GM18519 (cell line): ENCODE measurements at regions not wholly inside any gene's neighbourhood (a gene's known extent, or its start where the extent isn't known, plus 50 kb on each side); places are given as distances from the start of the nearest gene placed in this dataset.

ENCODE experiments used
- ATAC-seq: cut with Tn5 transposase; IDR thresholded peaks from one replicate; pipeline ENCODE4 v1.9.1; 2021; ENCODE audit warnings: mild to moderate bottlenecking, moderate library complexity; ENCODE audit not compliant: unreplicated experiment, low FRiP score

DNA sequence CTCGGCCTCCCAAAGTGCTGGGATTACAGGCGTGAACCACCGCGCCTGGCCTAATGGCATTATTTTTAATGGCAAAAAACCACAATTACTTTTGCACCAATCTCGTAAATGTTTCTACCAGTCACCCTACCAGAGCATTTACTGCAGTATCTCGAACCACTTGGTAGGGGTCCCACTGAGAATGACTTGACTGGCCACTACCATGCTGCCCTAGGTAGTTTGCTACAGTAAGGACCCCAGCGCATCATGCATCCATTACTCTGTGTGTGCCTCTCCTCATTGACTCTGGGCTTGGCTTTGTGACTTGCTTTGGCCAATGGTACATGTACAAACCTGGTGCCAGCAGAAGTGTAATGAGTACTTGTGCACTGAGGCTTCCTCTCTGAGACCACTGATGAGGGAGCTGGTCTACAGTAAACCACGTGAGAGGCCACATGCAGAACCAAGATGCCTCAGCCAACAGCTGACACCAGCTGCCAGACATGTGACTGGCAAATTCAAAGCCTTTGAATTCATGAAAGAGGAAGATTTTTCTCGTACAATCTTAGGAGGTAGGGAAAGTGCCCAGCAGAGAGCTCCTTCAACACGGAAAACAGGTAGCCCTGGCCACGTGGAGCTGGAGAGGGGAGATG is 421.7 kb upstream of the C16orf82 start:
- ATAC-seq, result no peak

DNA sequence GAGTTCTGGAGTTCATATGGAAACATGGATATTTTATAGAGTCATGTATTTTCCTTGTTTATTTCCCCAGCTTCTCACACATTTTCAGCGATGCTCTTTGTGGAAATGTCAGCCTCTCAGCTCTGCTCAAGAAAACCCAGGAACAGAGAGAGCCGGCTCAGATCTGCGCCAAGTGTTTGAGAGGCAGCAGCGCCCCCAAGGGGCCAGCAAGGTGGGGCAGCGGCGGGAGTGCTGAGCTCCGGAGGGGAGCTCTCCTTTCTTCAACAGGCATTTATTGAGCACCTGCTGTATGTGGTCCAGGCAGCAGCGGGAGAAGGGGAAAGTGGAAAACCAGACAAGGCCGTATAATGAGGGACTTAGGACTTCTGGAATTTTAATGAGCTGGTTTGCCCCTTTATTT is 421.1 kb upstream of the C16orf82 start:
- ATAC-seq, result no peak

DNA sequence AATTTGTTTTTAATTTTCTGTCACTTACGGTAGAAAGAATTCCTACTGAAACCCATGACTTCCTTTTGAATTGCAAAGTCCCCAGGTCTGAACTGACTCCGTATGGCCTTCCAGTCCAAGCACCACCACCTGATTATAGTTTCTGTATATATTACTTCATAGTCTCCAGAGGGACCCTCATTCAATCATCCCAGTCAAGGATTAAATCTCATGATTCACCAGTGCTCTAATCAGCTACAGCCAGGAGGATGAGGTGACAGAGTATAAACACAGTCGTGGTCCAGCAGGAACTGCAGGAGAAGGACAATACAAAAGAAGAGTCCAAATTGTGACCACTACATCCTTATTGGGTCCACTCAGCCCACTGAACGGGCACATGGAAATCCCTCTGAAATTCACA is 418.9 kb upstream of the C16orf82 start:
- ATAC-seq, result no peak

DNA sequence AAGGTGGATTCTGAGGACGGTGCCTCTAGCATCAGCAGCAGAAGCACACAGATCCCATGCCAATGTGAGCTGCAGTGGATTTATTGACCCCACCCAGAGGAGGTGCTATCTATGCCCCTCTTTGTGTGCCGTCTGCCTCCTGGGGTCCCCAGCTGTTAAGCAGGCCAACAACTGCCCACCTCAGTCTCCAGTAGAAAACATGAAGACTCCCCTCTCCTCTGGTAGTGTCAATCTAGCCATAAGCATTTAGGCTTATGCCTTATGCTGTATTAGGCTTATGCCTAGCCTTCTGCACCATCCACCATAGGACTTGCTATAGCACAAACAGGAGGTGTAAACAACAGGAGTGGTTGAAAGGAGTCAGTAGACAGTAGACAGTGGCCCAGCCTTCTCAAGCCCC is 417.9 kb upstream of the C16orf82 start:
- ATAC-seq, result no peak

DNA sequence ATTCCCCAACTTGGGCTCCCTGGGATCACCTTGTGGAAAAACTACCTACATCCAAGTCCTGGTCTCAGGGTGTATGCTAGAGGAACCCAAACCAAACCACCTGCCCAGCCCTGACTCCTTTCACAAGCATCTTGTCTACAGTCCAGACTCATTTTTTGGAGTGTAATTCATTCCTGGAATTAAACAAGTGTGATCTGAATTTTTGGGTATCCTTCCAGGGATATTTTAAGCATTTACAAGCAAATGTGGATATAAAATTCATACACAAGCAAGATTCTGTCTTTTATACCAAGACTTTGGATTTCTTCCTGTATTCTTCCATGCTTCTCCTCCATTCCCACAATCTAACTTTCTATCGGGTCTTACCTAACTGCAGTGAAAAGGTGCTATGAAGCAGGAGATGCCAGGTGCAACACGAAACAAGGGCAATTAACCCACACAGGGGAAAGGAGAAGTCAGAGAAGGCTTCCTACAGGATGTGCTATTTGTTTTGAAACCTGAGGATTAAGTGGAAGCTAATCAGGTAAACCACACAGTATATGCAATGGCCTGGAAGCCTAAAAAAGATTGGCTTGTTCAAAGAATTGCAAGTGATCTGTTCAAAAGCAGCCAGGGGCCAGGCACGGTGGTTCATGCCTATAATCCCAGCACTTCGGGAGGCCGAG is 417.2 kb upstream of the C16orf82 start:
- ATAC-seq, result no peak

DNA sequence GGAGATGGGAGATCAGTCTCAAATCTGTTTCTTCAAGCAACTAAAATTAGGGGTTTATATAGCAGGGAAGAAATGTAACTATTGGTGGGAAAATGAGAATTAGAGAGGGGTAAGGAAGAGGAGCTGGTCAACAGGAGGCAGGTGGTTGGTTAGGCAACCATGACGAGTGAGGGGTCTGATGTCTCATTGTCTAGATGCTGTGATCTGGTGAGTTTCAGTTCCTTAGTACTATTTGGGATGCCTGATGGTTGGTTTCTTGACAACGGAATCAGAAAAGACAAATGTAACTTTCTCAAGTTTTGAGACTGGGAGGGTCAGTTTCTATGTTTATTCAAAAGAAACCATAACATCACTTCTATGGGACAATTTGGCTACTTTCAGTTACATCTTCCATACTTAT is 415.3 kb upstream of the C16orf82 start:
- ATAC-seq, result no peak

DNA sequence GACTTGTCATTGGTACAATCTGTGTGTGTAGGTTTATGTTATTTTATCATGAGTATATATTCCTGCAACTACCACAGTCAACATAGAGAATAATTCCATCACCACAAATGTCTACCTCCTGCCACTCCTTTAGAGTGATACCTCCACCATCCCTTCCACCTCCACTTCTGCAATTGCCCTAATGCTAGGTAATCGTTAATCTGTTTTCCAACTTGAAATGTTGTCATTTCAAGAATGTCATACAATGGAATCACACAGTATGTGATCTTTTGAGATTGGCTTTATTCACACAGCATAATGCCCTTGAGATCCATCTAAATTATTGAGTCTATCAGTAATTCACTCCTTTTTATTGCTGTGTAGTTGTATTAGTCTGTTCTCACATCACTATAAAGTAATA is 414.8 kb upstream of the C16orf82 start:
- no peak for ATAC-seq

DNA sequence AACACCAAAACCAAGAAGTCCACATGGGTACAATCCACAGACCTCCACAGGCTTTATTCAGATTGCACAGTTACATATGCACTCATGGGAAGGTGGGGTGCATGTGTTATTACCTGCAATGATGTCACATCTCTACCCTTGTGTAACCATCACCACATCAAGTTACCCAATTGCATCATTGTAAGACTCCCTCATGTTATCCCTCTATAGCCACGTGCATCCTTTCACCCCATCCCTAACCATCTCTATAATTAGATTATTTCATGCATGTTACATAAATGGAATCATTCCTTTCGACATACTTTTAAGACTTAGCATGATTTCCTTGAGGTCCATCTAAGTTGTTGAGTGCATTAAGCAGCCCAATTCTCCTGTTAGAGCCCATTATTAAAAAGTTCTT is 408.2 kb upstream of the C16orf82 start:
- ATAC-seq, result no peak

DNA sequence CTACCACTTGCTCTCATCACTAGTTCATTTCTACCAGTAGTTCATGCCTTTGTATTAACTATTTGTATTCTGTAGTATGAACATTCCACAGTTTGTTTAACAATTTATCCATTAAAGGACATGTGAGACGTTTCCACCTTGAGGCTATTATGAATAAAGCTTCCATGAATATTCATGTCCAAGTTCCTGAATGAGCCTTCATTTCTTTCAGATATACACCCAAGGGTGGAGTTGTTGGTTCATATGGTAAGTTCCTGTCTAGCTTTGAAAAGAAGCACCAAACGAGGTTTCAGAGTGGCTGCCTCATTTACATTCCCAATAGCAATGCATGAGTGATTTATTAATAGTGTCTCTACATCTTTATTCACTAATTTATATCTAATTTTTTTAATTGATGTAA is 407.8 kb upstream of the C16orf82 start:
- ATAC-seq, result no peak

DNA sequence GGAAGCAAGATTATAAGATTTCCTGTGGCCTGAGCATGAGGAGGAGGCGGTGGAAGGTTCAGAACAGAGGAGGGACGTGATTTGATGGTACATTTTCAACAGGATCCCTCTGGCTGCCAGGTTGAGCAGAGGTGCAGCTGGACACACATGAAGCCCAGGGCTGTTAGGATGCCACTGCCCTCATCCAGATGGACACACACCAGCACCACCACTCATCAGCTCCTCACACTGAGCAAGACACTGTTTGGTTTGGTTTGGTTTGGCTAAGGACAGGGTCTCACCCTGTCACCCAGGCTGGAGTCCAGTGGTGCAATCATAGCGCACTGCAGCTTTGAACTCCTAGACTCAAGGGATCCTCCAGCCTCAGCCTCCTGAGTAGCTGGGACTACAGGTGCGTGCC is 402.6 kb upstream of the C16orf82 start:
- no peak for ATAC-seq

DNA sequence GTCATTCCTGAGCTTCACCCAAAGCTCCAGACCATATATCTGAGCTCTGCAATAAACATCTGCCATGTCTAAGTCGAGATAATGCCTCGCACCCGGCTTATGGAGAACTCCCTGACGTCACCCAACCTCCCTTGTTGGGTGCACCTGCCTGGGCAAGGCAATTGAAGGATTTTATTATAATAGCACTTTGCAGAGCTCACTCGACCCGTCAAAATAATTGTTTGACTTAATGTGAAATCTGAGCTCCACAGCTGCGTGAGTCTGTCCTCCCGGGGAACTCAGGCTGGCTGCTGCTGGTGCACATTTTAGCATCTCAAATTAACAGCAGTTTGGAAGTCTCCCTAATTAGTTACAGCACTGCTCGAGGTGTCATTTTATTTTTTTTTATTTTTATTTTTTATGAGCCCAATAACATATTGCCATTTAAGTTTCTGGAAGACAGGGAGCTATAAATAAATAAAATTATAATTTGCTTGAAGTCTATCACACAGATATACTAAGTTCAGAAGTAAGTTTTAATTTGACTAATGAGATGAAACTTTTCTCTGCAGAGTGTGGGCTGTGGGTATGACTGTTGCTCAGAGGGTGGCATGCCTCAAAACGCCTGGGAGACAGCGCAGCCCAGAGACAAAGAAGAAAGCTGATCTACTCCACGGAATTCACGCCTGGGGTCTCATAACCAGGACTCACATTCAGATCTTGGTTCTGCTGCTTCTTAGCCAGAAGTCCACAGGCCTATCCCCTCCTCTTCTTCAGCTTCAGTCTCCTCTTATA is 401.4 kb upstream of the C16orf82 start:
- no peak for ATAC-seq

DNA sequence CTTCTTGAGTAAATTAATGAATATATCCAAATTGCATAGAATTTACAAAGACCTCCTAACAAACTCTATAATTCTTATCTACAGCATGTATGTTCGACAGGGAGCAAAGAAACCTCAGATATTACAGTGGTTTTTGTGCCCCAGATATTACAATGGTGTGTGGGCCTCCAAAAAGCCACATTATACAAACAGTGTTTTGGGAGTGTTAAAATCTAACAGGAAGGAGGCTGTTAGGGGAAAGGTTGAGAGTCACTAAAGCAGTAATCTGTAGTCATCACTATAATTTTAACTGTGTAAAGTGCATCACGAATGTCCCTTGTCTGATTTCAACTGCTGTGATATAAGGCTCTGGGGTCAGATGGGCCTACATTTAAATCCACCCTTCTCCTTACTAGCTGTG is 400.2 kb upstream of the C16orf82 start:
- no peak for ATAC-seq

DNA sequence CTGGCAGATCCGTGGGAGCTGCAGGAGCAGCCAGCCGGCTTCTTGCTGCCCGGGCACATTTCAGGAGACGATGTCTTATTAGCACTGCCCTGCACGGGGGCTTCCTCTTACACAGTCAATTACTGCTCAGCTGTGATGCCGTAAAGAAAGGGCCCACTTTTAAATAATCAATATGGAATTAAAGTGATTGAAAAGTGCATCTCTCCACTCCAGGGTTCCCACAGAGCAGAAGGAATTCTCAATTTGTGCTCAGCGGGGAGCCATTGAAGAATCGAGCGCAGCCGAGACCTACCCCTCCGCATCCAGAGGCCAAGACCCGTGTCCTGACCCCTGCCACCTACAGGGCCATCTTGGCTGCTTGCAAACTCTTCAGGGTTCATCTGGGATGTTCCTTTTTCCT is 399.4 kb upstream of the C16orf82 start:
- no peak for ATAC-seq

DNA sequence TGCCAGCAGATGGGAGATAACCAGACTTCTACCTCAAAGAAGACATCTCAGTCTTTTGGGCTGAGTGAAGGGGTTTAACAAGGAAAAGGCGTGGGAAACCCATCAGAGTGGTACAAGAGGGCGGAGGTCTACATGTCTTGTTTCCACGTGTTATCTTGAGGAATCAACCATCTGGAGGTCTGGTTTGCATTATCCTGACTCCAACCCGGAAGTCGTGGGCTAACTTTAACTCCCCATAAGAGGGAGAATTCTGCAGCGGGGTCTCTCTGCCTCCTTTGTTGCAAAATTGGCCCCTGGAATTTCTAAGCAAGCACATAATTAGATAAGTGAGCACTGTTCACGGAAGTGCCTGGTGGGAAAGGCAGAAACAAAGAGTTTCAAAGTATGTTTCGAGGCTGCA is 398.7 kb upstream of the C16orf82 start:
- ATAC-seq, result no peak

DNA sequence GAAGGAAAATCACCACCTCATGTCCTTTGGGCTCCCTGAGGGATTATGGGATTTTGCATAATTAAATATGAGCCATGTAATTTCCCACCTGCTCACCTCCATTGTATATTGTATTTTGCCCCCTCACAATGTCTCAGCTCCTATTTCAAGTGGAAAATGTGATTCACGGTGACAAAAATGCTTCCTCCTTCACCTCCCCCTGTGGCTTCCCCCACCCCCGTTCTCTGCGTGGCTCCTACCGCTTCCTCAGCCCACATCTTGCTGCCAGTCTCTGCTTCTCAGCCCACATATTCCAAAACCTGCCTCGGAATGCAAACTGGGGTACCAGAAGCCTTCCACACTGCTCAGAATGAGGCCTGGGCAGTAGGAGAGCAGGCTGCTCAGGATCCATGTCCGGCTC is 394.5 kb upstream of the C16orf82 start:
- ATAC-seq, result no peak

DNA sequence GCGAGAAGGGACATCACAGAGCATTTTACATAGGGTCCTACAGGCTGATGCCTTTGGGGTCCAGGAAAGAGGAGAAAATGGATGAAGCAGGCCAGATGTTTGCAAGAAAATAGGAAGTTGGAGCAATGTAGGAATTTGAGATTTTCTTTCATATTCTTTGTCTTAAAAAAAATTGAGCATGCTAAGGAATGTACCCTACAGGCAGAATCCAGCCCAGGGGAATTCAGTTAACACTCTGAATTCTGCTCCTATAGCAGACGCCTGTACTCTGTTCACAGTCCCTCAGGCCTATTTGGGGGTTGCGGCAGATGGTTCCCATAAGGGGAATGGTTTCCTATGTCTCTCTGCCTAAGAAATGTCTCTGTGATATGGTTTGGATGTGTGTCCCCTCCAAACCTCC is 393.7 kb upstream of the C16orf82 start:
- no peak for ATAC-seq

DNA sequence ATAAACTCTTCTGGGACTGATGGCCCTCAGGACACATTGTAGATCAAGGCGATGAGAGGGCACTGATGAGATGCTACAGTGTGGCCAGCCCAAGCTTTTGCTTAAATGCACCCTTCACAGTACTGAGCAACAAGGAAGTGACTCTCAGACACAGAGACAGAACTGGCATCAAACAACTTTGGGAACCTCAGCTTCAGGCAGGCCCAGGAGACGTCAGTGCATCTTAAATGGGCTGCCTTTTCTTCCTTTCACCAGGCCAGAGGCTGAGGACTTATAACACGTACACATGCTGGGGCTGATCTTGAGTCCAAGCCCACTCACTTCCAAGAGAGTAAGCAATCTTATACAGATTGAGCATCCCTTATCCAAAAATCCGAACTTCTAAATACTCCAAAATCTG is 386.1 kb upstream of the C16orf82 start:
- ATAC-seq, result no peak

DNA sequence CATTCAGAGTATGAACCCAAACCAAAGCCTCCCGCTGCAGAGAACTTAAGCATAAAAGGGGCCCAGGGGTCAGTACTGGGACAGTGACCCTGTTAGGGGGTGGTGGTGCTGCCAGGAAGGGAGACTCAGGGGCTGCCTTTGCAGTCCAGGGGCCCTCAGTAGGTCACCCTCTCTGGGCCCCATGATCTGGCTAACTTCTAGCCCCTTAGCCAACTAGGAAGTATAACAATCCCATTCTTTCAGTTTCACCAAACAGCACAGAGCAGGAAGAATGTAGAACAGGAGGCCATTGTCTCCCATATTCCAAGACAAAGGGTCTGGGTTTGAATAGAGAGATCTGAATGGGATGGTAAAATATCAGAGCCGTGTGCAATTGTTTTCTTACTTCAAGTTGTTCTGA is 378.6 kb upstream of the C16orf82 start:
- no peak for ATAC-seq

DNA sequence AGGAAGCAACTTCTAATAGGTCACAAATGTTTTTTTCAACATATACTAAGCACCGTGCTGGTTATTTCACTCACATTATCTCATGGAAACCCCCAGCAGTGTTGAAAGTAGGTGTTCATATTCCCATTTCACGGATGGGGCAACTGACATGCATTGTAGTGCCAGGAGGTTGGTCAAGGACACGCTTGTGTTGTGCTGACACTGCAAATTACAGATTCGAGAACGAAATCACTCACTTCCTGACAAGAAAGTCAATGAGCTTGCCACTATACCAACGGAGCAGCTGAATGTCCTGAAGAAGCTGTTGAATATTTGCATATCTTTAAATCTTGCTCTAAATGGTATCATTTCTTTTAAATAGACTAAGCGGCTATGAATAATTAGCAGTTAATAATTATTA is 378.0 kb upstream of the C16orf82 start:
- ATAC-seq, result no peak

DNA sequence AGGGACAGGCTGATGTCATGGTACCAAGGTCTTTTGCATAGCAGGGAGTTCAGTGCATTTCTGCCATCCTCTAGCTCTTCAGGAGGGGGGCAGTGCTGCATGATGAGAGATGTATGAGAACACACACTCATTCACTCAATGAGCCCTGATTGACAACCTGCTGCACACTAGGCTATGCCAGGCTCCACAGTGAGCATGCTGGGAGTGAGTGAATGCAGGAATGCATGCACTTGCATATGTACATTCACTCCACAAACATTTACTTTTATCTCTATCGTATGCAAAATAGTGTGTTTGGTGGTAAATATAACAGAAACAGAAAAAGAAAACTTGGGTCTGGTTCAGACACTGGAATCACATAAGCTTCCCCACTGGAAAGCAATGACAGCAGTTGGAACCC is 374.1 kb upstream of the C16orf82 start:
- ATAC-seq, result no peak

DNA sequence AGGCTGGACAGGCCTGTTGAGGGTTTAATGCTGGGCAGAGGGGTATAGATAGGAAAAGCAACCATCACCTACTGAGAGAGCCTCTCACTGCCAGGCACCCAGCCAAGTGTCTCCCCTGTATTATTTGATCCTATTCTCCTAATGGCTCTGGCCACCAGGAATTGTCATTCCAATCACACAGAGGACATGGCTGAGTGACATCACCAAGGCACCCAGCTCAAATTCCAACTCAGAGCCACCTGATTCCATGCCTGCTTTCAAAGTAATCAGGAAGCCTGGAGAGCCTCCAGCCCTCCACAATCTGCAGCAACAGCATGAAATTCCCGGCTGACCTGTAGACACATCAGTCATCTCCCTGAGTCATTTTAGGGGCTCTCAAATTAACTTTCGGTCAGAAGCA is 368.9 kb upstream of the C16orf82 start:
- no peak for ATAC-seq

DNA sequence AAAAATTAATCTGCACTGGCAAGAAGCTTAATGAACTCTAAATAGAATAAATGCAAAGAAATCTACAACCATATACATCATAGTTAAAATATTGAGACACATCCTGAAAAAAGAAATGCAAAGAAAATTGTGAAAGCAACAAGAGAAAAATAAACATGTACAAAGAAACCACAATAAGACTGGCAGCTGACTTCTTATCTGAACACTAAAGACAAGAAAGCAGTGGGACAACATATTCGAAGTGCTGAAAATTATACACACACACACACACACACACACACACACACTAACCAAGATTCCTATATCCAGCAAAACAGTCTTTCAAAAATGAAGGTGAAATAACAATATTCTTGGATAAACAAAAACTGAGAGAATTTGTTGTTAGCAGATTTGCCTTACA is 366.5 kb upstream of the C16orf82 start:
- no peak for ATAC-seq
